EL (cell line): ENCODE measurements at regions not wholly inside any gene's neighbourhood (a gene's known extent, or its start where the extent isn't known, plus 50 kb on each side); places are given as distances from the start of the nearest gene placed in this dataset.

Source experiments
- DNase-seq: peaks from one replicate; pipeline ENCODE4 v3.0.0-alpha.2; 2016

DNA sequence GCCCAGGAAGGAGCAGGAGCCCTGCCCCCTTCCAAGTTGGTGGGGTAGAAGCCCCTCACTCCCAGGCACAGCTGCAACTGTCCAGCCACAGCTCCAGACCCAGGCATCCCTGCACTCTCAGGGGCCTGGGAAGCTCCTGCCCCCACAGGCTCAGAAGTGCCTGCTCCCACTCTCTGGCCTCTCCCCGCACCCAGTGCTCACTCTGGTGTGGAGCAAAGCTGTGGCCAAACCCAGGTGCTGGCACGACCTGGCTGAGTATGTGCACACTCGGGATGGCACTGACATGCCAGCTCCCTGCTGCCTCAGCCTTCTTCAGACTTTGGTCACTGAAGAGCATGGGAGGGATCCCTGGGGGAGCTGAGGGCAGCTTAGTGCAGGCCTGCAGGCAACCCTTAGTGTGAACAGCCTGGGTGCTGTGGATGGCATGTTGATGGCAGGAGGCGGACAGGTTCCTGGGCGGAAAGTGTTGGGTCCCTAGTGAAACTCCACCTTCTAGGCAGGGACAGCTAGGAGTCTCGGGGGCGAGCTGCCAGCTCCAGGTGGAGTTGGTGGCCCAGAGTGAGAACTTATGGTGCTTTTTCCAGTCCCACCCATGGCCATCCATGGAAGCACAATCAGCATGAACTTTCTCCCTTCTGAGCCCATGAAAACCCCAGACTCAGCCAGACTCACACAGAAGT, 489.2 kb upstream of the ROBO2 start:
- no peak for DNase-seq

- no peak for DNase-seq
Observed at GRCh38 chr3:76551739-76552138, 488.2 kb upstream of the ROBO2 start.

- DNase-seq: no peak
Observed at GRCh38 chr3:76552653-76553052, 487.2 kb upstream of the ROBO2 start.

DNA sequence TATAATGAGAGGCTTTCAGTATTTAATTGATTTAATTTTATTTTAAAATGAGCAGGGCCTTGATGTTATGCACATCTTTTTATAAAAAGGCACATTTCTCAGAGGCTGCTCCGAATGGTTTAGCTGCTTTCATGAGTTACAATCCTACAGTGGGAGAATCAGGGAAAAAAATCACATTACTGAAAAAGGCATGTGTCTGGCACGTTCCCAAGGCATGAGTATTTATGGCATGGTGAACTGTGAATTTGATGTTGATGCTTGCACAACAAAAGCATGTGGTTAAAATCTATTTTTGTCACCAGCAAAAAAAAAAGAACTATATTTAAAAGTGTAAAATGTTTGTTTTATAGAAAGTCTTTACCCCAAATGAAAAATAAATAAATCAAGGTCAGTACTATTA, 485.2 kb upstream of the ROBO2 start:
- no peak for DNase-seq

GRCh38 chr3:76561494-76562236, 478.2 kb upstream of the ROBO2 start:
- DNase-seq: no peak

DNA sequence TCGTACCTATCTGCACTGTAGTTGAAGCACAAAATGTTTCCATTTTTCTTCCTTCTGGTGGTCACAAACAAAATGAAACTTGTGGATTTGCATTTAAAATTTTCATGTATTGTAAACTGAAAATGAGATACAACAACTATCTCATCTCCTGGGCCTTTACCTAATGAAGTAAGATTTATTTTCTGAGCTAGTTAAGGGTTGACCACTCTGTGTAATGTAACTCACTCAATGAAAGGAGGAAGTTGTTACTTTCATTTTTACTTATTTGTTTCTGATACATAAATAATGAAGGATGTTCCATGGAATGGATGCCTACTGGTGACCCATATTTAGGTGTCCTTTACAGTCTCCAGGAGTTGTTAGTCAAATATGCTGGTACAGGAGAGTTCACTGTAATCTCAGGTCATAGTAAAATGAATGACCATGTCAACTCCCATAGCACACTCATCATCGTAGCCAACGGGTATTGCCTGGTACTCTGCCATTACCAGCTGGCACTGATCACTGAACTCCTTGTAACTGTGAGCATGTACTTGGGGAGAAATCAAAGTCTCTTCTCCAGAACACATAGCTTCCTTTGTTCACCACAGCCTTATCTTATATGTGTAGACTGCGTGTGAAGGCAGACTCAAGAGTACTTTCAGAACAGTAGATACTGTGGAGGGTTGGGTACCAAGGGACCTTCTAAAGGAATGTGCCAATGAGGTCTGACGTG, 474.2 kb upstream of the ROBO2 start:
- no peak for DNase-seq

DNA sequence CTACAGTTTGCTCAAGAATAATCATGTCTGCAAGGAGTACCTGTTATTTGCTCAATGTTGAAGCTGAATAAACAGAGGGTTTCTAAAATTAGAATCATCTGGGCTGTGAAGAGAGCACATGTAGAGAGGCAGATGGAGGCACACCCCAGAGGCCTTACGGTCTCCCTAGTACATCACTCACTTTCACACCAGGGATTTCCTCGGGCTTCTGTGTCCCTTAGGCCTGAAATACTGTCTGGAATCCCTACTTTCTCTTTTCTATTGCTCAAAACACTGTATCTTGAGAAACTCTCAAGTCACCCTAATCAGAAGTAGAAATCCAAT, 473.7 kb upstream of the ROBO2 start:
- DNase-seq: no peak

GRCh38 chr3:76566904-76567303, 473.0 kb upstream of the ROBO2 start:
- DNase-seq: no peak

- DNase-seq: no peak
Observed at GRCh38 chr3:76570436-76571057, 469.4 kb upstream of the ROBO2 start.

DNA sequence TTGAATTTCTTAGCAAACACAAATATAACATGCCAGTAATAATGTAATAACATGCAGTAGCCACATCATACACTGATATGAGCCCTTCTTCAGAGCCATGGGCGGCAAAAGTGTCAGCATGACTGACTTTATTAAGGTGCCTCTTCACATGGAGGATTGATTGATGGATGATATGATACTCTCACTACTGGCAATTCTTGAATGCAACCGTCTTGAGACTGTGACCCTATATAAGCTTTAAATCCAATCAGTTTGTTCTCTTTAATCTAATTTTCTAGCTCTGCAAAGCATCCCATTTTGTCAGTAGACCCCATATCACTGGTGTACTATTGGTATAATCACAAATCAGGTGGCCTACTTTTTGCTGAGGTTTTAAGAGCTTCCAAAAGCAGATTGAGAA, 463.7 kb upstream of the ROBO2 start:
- DNase-seq: no peak

GRCh38 chr3:76582098-76582497, 457.8 kb upstream of the ROBO2 start:
- no peak for DNase-seq

DNA sequence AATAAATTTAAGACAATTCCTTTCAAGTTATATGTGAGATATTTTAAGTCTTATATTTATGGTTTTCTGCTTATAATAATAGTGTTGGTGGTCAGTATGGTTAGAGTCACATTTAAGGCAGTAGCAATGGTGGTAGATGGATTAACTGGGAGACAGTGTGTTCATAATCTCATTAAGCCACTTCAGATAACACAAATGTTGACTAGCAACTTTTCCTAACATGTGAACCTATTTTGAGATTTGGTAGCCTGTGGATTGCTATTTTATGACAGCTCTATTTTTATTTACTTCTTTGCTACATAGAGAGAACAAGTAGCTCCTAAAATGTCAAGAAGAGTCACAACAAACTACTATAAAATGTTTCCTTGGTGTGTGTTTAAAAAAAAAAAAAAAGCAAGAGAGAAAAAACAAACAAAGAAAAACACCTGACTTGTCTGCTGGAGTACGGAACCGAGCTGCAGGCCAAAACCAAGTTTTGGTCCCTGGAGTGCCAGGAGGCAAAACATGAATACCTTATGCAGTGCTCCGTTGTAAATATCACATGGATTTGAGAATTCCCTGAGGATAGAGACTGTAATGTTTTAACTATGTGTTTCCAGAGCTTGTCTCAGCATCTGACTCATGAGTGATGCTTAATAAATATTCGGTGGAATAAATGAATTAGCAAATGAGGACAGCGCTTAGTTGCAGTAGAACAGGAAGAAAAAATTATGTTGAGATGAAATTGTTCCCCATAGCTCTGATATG, 457.1 kb upstream of the ROBO2 start:
- no peak for DNase-seq

DNA sequence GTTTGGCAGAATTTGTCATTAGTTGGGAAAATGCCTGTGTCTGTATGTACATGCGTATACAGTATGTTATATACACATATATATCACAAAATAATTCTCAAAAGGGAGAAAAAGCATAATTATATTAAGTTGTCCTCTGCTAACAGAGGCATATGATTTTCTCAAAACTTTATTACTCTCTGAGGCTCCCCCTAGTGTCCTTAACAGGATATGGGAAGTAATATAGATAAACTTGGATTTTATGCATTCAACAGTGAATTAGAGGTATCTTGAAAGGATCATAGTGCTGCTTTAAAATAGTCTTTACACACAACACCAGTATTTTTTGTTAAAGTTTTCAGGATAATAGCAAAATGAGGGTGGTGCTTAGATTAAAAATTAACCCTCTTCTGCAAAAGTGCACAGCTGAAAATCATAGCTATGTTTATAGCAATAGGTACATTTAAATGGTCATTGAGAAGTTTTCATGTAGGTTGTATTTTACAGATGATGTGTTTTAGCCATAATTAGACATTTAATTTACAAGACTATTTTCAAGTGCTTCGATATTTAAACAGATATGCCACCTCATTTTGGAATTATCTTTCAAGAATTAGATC, 454.0 kb upstream of the ROBO2 start:
- DNase-seq: no peak

GRCh38 chr3:76586471-76586870, 453.4 kb upstream of the ROBO2 start:
- DNase-seq: no peak

GRCh38 chr3:76610150-76610549, 429.7 kb upstream of the ROBO2 start:
- no peak for DNase-seq

DNA sequence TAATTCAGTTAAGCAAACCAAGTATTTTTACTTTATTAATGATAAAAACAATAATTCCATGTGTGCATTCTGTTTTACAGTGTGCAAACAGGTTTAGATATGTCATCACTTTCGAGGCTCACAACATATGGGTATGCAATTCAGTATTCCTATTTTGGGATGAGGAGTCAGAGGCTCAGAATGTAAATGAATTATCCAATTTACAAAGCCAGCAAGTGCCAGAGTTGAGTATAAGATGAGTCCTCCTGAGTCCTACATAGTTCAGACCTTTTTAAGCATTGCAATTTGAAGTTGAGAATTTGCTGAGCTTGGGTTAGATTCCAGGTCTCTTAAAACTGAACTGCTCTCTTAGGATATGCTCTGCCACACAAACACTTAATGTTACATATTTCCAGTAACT, 424.2 kb upstream of the ROBO2 start:
- no peak for DNase-seq

DNA sequence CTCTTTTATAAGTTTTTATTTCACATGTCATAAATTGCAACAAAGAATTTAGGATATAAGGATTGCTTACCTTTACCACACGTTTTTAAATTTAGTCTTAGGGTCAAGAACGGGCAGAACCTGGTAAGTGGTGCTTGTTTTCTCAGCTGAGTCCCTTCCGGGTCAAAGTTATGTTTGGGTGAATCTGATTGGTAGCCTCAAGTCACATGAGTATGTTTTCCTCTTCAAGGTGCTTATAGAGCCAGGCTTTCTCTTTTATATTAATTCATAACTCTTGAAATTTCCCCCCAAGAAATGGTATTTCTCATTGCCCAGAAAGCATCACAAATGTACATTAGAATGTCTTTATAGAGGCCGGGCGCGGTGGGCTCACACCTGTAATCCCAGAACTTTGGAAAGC, 415.7 kb upstream of the ROBO2 start:
- DNase-seq: no peak

DNA sequence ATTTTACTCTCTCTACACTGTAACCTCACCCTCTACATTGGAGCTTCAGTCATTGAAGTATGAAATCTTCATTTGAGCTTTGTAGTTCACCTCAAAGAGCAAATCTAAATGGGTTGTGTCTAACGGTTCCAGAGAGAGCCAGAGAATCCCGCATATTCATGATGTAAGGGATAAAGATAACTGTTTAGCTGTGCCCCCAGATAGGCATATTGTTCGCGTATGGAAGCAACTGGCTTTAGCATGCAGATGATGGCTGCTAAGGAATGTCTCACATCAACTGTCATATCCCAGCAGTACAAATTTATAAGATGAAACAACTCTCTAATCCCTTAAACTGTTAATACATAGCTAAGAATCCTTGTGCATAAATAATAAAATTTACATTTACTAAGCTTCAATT, 412.7 kb upstream of the ROBO2 start:
- no peak for DNase-seq

DNA sequence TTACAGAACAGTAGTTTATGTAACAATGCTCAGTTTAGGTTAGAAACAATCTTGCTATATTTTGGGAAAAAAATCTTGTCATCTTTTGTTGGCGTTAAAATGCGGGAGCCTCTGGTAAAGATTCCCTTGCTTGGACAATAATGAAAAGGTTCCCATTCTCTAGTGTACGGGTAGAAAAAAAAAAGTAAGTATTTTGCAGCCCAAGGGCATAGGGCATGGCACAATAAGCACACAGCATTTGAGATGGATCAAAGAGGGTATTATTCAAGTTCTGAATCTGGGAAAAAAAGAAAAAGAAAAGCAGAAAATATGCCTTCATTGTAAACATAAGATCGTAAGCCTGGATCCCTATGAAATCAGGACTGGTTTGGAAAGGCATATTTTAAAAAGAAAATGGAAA, 408.6 kb upstream of the ROBO2 start:
- DNase-seq: no peak

DNA sequence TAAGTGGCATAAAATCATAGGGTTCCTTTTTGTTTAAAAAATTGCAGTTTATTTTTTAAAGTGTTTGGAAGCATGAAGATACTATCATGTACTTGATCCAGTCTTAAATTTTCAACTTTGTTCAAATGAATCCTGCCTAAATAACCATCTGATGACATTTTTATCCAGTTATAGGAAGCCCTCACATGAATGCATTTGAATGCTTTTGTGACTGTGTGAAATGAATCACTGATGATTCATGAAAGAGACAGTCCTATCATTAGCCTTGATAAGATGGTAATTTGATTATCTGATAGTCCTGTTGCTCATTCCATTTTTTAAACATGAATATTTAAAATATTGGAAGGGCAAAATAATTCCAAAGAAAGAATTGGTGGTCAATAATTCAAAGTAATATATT, 401.9 kb upstream of the ROBO2 start:
- DNase-seq: no peak

GRCh38 chr3:76643623-76644304, 396.1 kb upstream of the ROBO2 start:
- DNase-seq: no peak

- DNase-seq: no peak
Observed at GRCh38 chr3:76644305-76644675, 395.6 kb upstream of the ROBO2 start.
